HG02981 (cell line): ENCODE measurements at regions not wholly inside any gene's neighbourhood (a gene's known extent, or its start where the extent isn't known, plus 50 kb on each side); places are given as distances from the start of the nearest gene placed in this dataset.
"Not testable (repeated sequence)": the region's sequence is repeated elsewhere in the genome, so short reads cannot be mapped to it uniquely, and the experiment has no call there.

Source experiments
- ATAC-seq: cut with Tn5 transposase; IDR thresholded peaks from one replicate; pipeline ENCODE4 v1.9.1; 2021; ENCODE audit warnings: mild to moderate bottlenecking, moderate library complexity; ENCODE audit not compliant: unreplicated experiment

DNA sequence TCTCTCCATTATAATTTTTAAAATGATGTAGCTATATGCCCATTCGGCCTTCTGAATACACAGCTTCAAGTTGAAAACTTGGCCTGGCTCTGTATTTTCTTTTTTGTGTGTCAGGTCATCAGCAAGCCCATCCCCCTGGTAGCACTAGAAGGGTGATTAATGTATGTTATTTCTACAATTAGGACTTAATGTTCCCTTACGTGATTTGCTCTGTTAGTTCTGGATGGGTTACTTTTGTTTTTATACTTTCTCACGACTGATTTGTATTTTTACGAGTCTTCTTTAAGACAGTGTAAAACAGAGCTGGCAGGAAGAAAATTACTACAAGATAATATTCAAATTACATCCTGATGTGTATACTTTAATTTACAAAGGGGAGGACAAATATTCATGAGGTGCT is 88.4 kb upstream of the RGPD4 start:
- no peak for ATAC-seq

DNA sequence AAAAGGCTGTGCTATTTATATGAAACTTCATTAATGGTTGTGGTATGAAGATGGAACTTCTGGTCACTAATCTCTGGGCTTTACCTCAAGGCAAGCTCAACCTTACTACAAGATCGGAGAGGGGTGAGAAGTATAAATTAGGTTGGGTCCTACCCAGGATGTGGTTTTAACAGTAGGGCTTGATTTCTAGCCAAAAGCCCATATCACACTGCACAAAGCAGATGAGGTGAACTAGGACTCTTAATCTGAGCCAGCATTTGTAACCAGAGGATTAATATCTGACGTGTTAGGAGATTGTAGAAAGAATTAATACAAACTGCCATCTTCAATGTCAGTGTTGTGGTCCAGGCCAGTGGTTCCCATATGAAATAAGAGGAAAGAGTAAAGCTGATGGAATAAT is 86.4 kb upstream of the RGPD4 start:
- no peak for ATAC-seq

- ATAC-seq = no peak
Measured at GRCh38 chr2:107742460-107743027, 84.1 kb upstream of the RGPD4 start.

DNA sequence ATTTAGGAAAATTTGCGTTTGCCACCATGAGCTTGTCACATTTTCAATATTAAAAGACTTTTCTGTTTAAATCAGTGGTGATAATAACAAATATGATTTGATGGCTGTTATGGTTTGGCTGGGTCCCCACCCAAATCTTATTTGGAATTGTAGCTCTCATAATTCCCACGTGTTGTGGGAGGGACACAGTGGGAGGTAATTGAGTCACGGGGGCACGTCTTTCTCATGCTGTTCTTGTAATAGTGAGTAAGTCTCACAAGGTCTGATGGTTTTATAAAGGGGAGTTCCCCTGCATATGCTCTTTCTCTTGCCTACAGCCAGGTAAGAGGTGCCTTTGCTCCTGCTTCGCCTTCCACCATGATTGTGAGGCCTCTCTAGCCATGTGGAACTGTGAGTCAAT is 83.4 kb upstream of the RGPD4 start:
- ATAC-seq = no peak

GRCh38 chr2:107745100-107745499 is 81.6 kb upstream of the RGPD4 start:
- no peak for ATAC-seq

GRCh38 chr2:107746552-107747198 is 80.0 kb upstream of the RGPD4 start:
- ATAC-seq = not testable (repeated sequence)

DNA sequence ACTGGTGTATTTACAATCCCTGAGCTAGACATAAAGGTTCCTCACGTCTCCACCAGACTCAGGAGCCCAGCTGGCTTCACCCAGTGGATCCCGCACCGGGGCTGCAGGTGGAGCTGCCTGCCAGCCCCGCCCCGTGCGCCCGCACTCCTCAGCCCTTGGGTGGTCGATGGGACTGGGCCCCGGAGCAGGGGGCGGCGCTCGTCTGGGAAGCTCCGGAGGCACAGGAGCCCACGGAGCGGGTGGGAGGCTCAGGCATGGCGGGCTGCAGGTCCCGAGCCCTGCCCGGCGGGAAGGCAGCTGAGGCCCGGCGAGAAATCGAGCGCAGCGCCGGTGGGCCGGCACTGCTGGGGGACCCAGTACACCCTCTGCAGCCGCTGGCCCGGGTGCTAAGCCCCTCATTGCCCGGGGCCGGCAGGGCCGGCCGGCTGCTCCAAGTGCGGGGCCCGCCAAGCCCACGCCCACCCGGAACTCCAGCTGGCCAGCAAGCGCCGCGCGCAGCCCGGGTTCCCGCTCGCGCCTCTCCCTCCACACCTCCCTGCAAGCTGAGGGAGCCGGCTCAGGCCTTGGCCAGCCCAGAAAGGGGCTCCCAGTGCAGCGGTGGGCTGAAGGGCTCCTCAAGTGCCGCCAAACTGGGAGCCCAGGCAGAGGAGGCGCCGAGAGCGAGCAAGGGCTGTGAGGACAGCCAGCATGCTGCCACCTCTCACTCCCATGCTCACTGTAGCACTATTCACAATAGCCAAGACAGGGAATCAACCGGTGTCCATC is 79.3 kb upstream of the RGPD4 start:
- not testable (repeated sequence) for ATAC-seq

DNA sequence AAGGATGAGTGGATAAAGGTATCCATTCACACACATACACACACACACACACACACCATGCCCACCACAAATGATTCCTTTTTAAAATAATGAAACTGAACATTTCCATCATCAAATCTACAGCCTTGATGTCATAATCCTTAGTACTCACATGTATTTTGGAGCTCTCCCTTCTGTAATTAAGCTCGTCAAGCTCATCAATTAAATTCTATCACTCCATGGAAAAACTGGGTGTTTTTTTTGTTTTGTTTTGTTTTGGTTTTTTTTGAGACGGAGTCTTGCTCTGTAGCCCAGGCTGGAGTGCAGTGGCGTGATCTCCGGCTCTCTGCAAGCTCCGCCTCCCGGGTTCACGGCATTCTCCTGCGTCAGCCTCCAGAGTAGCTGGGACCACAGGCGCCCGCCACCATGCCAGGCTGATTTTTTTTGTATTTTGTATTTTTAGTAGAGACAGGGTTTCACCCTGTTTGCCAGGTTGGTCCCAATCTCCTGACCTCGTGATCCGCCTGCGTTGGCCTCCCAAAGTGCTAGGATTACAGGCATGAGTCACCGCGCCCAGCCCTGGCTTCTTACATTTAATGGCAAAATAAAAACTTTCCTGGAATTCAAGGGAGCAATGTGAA is 78.6 kb upstream of the RGPD4 start:
- no peak for ATAC-seq

- ATAC-seq = no peak
Measured at GRCh38 chr2:107751936-107752335, 74.8 kb upstream of the RGPD4 start.

DNA sequence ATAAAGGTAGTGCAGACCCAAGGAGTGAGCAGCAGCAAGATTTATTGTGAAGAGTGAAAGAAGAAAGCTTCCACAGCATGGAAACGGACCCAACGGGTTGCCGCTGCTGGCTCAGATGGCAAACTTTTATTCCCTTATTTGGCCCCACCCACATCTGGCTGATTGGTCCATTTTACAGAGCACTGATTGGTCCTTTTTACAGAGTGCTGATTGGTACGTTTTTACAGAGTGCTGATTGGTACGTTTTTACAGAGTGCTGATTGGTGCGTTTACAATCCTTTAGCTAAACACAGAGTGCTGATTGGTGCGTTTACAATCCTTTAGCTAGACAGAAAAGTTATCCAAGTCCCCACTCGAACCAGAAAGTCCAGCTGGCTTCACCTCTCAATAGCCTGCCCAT is 72.9 kb upstream of the RGPD4 start:
- ATAC-seq = not testable (repeated sequence)

- no peak for ATAC-seq
Measured at GRCh38 chr2:107757223-107757622, 69.5 kb upstream of the RGPD4 start.

DNA sequence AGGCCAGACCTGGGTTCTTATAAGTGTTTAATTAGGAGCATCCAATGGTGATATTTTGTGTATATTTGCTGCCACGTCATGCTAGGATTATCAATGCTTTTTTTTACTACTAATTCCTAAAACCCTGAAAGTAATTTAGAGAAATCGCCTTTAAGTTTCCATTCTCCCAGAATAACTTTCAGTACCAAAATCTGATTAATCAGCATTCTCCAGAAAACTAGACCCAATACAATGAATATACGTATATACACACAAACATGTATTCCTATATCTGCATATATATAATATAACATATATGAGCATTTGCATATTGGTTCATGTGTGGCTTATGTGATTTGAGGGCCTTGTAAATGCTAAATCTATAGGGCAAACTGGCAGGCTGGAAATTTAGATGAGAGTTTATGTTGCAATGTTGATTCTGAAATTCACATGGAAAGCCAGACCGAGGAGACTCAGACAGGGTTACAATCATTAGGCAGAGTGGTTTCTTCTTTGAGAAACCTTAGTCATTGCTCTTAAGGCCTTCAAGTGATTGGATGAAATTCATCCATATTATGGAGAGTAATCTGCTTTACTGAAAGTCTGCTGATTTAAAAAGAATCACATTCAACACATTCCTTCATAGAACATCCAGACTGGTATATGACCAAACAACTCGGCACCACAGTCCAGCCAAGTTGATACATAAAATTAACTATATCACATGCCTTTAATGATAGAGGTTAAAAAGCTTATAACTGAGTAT is 65.9 kb upstream of the RGPD4 start:
- ATAC-seq = no peak

- ATAC-seq = no peak
Measured at GRCh38 chr2:107772353-107772752, 54.3 kb upstream of the RGPD4 start.

DNA sequence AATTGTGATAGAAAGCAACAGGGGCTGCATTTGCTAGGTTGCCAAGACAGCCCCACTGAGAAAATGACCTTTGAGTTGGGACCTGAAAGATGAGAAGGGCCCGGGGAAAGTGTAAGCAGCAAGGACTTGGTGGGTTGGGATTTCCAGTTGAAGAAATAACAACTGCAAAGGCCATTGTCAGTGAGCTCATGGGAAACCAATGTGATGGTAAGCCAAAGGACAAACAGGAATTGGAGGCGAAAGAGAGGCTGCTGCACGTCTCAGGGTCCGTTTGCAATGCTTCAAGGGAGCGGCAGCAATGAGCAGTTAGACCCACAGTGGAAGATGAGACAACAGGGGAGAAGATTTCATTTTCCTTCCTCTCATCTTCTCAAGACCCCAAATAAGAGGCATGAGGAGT is 51.5 kb upstream of the RGPD4 start:
- ATAC-seq = no peak

GRCh38 chr2:107775791-107776190 is 50.9 kb upstream of the RGPD4 start:
- no peak for ATAC-seq

- ATAC-seq = no peak
Measured at GRCh38 chr2:107776362-107776761, 50.3 kb upstream of the RGPD4 start.
